ENCODE measurements at regions not wholly inside any gene's neighbourhood (a gene's known extent, or its start where the extent isn't known, plus 50 kb on each side); places are given as distances from the start of the nearest gene placed in this dataset.

DNA sequence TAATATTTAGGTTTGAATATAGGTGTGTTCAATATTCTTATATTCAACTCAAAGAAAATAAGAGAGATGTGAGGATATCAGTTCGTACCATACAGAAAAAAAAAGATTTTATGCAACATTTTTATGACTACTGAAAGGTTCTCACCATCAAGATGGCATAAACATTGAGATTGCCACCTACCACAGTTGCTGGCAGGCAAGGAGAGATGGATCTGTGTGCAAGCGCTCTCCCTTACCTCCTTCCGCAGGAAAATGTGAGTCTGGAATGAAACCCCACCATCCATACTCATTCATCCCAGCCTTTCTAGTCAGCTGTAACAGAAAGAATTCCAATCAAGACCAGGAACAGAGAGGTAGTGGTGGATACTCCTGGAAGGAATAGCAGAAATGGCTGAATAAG lies 376.9 kb downstream of the PPP3CA start:
- no peak for DNase-seq (ENCODE audit: low read depth in 2 of 3, low spot score in 1 of 3)

GRCh38 chr4:100969925-100970324 lies 377.4 kb downstream of the PPP3CA start:
- no peak for DNase-seq (ENCODE audit: low read depth in 2 of 3, low spot score in 1 of 3)

- DNase-seq (ENCODE audit: low read depth in 2 of 3, low spot score in 1 of 3), result no peak
Measured at GRCh38 chr4:100968046-100968445, 379.3 kb downstream of the PPP3CA start.

GRCh38 chr4:100963627-100964026 lies 383.7 kb downstream of the PPP3CA start:
- no peak for DNase-seq (ENCODE audit: low read depth in 2 of 3, low spot score in 1 of 3)

DNA sequence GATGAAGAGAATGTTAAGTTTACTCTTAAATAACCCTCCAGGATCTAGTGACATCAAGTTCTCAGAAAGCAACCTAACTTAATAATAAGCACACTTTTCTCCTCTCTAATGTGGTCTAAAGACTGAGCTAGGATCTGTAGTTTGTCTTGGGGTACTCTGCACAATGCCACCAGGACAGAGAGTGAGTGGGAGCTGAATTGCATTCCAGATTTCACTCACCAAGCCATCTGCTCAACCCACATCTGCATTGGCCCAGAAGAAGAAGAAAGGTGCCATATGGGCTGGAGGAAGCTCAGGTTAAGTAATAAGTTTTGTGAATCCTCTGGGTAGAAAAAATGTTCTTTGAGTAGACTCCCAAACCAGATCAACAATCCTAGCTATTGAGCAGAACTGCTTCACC lies 384.6 kb downstream of the PPP3CA start:
- no peak for DNase-seq (ENCODE audit: low read depth in 2 of 3, low spot score in 1 of 3)

DNA sequence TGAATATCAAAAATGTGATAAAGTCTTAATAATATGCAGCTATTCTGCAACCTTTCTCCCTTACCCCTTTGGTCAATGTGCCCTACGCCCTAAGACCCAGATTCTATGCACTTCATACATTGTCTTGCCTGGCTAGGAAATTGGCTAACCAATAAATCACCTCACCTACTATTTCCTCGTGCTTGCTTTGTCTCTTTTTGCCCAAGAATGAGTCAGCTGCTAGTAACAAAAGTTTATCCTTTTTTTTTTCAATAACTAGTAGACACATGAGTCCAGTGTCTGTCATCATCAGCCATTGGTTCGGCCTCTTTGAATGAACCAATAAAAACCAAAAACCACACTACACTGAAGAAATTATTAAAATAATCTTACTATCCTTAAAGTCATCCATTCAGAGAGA lies 387.1 kb downstream of the PPP3CA start:
- no peak for DNase-seq (ENCODE audit: low read depth in 2 of 3, low spot score in 1 of 3)

DNA sequence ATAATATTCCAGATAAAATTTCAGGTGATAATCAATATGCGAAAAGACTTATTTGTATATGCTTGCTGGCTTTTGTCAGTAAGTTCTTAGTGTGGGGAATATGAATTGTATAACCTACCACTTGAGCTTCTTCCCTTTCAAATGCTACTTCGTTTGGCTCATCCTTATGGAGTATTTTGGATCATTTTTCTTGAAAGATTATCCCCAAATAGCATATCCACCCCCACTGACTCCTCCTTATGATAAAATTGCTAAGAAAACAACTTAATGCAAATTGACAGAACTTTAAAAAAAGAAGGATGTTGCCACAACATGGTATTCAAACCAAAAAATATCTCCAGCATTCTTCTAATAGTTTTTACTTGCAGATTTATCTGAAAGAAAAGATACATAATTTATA lies 393.3 kb downstream of the PPP3CA start:
- no peak for DNase-seq (ENCODE audit: low read depth in 2 of 3, low spot score in 1 of 3)

DNA sequence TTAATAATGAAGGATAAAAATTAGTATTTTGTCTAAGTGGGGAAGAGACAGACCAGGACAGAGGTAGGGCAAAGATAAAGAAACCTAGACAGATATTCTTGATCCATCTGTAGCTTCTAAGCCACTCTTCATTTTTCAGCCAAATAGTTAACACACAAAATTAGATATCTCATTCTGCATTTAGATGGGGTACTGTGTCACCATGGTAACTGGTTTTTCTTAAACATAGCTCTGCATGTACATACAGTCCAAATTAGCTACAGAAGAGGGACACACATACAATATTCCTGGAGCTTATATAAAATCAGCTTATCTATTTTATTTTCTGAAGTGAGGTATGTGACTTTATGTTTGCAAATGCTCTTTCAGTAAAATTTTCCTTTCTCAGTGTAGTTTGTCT lies 393.7 kb downstream of the PPP3CA start:
- no peak for DNase-seq (ENCODE audit: low read depth in 2 of 3, low spot score in 1 of 3)

GRCh38 chr4:100952590-100952989 lies 394.7 kb downstream of the PPP3CA start:
- DNase-seq (ENCODE audit: low read depth in 2 of 3, low spot score in 1 of 3), result no peak

DNA sequence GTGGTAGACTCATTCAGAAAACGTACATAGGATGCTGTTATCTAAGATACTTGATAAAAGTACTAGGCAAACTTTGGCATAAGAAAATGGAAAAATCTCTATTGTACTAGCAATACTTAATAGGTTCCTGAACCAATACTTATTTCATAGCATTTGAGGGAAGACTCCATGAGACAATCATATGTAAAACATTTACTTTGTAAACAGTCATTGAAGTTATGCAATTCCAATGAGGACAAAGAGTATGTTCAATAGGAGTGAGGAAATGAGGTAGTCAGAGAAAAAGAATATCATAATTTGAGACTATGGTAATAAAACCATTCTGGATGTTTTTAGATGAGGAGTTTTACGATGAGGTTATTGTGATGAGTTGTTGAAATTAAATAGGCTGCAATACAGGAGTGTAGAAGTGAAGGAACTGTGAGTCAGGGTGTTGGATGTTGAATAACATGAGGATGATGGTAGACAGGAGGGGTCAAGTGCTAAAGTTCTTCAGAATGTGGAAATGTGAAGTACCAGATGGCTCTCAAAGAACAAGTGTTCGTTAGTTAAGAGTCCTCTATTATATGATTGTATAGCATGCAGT lies 397.9 kb downstream of the PPP3CA start:
- no peak for DNase-seq (ENCODE audit: low read depth in 2 of 3, low spot score in 1 of 3)

GRCh38 chr4:100948911-100949310 lies 398.4 kb downstream of the PPP3CA start:
- DNase-seq (ENCODE audit: low read depth in 2 of 3, low spot score in 1 of 3), result no peak

- DNase-seq (ENCODE audit: low read depth in 2 of 3, low spot score in 1 of 3), result no peak
Measured at GRCh38 chr4:100945789-100946188, 401.5 kb downstream of the PPP3CA start.

GRCh38 chr4:100938698-100939097 lies 408.6 kb downstream of the PPP3CA start:
- no peak for DNase-seq (ENCODE audit: low read depth in 2 of 3, low spot score in 1 of 3)

DNA sequence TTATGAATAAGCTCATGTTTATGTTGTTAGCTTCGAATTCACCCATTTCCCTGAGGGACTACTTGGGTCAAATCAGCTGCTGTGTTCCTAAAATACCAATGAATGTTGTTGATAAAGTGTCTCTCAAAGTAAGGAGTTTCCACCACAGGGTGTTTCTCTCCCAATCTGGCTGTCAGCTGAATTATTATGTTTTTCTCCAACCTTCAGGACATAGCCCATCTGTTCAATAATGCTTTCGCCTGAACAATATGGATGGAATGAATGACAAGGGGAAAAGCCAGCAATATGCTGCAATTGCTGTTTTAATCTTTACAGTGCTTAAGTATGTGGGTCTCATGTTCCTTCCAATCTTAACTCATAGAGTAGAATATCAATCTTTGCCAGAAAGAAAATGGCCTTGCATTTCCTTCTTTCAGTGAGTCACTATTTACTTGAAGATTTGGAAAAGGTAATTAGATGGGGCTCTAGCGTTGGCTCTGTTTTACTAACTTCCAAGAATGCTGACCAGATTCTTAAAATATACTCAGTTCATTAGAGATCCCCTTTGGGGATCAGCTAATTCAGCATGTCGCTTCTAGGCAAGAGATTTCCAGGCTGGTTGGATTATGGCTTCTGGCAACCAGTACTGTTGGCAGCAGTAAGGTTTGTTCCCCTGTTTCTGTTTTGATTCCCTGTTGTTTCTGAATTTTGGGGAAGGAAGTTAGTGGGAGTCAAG lies 410.5 kb downstream of the PPP3CA start:
- DNase-seq (ENCODE audit: low read depth in 2 of 3, low spot score in 1 of 3), result no peak

- no peak for DNase-seq (ENCODE audit: low read depth in 2 of 3, low spot score in 1 of 3)
Measured at GRCh38 chr4:100935090-100935489, 412.2 kb downstream of the PPP3CA start.

DNA sequence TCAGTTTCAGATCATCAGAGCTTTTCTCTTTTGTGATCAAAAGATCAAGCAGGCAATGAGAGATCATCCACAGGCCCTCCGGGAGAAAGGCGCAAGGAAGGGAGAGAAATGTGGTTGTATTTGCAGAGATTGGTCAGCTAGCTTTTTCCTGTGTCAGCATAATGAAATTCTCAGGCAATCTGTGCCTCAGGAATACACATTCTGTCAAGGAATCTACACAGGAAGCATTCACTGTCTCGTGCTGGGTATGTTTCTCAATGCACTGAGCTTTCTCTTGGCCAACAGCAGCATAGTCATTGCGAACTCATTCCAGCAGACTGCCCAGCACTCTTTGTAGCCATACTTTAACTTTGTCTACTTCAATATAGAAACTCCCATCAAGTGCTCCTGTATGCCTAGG lies 413.7 kb downstream of the PPP3CA start:
- no peak for DNase-seq (ENCODE audit: low read depth in 2 of 3, low spot score in 1 of 3)

- no peak for DNase-seq (ENCODE audit: low read depth in 2 of 3, low spot score in 1 of 3)
Measured at GRCh38 chr4:100929758-100930157, 411.9 kb upstream of the EMCN start.

DNA sequence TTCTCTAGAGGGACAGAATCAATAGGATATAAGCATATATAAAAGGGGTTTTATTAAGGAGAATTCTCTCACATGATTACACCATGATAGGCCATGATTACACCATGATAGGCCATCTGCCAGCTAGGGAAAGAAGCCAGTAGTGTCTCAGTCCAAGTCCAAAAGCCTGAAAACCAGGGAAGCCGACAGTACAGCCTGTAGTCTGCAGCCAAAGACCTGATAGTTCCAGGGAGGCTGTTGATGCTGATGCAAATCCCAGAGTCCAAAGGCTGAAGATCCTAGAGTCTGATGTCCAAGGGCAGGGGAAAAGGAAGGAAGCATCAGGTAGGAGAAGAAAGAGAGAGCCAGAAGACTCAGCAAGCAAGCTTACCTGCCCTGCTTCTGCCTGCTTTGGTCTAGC lies 411.3 kb upstream of the EMCN start:
- DNase-seq (ENCODE audit: low read depth in 2 of 3, low spot score in 1 of 3), result no peak

- DNase-seq (ENCODE audit: low read depth in 2 of 3, low spot score in 1 of 3), result no peak
Measured at GRCh38 chr4:100926039-100926717, 408.4 kb upstream of the EMCN start.

GRCh38 chr4:100913685-100914084 lies 395.9 kb upstream of the EMCN start:
- no peak for DNase-seq (ENCODE audit: low read depth in 2 of 3, low spot score in 1 of 3)

GRCh38 chr4:100908540-100908939 lies 390.7 kb upstream of the EMCN start:
- no peak for DNase-seq (ENCODE audit: low read depth in 2 of 3, low spot score in 1 of 3)

Data from stimulated activated CD4-positive, alpha-beta T cell treated with anti-CD3 and anti-CD28 coated beads, Interleukin-12 subunit alpha, Interleukin-12 subunit beta, amount 100 ng/mL, for 48 hours (primary cell).